ENCODE measurements at regions not wholly inside any gene's neighbourhood (a gene's known extent, or its start where the extent isn't known, plus 50 kb on each side); places are given as distances from the start of the nearest gene placed in this dataset.

GRCh38 chr6:8810325-8810724 lies 375.0 kb upstream of the SLC35B3 start:
- intact Hi-C loops (cut with micrococcal nuclease; ENCODE audit: unreplicated experiment) (no loop called here), in situ Hi-C loops (cut with HindIII; ENCODE audit: low pct_unique_long_range_greater_than_20kb, low sequenced_read_pairs) (no loop called here)
- no peaks in the 10 kb centered on the region for H3K9me3 ChIP-seq (ENCODE audit: control insufficient read depth, insufficient read depth, low read depth, low read length)
- no peaks in the 10 kb centered on the region for H3K27me3 ChIP-seq (ENCODE audit: control insufficient read depth, insufficient read depth, low read length)
- H3K4me1 ChIP-seq (ENCODE audit: control insufficient read depth, insufficient read depth, low read length): no peaks in the 10 kb centered on the region
- H3K27ac ChIP-seq (ENCODE audit: low read length): no peak overlapping the region
- TF ChIP-seq SIN3A (IDR thresholded peaks at IDR 0.05; ENCODE audit: borderline replicate concordance, insufficient read depth, low read depth, low read length) (no peak), CTCF (IDR thresholded peaks at IDR 0.05) (no peak), POLR2AphosphoS5 (IDR thresholded peaks at IDR 0.05; ENCODE audit: low read depth, low read length) (no peak), TCF7L2 (IDR thresholded peaks at IDR 0.05; ENCODE audit: low read depth, low read length) (no peak), REST (IDR thresholded peaks at IDR 0.05; ENCODE audit: insufficient read depth in 1 of 2, low read depth in 2 of 2, low read length in 1 of 2) (no peak)
- H3K36me3 ChIP-seq (ENCODE audit: control insufficient read depth, insufficient read depth, low read length): no peaks in the 10 kb centered on the region
- no peak overlapping the region for H3K4me3 ChIP-seq (ENCODE audit: low read depth in 2 of 2, low read length in 2 of 2)
- ChIA-PET CTCF (no interaction called here), POLR2A (no interaction called here)
- BruUV-seq (replicated peaks): no TSS peak
- ATAC-seq: no peak
- DNase-seq (ENCODE audit: low read depth, low spot score): no peak

- no peaks in the 10 kb centered on the region for H3K27me3 ChIP-seq (ENCODE audit: control insufficient read depth, insufficient read depth, low read length)
- no peaks in the 10 kb centered on the region for H3K9me3 ChIP-seq (ENCODE audit: control insufficient read depth, insufficient read depth, low read depth, low read length)
- TF ChIP-seq TCF7L2 (IDR thresholded peaks at IDR 0.05; ENCODE audit: low read depth, low read length) (no peak), POLR2AphosphoS5 (IDR thresholded peaks at IDR 0.05; ENCODE audit: low read depth, low read length) (no peak), SIN3A (IDR thresholded peaks at IDR 0.05; ENCODE audit: borderline replicate concordance, insufficient read depth, low read depth, low read length) (no peak), CTCF (IDR thresholded peaks at IDR 0.05) (no peak)
- in situ Hi-C loops (cut with HindIII; ENCODE audit: low pct_unique_long_range_greater_than_20kb, low sequenced_read_pairs): no loop called here
- no peak for ATAC-seq
- H3K27ac ChIP-seq (ENCODE audit: low read length): no peak overlapping the region
- no peaks in the 10 kb centered on the region for H3K4me1 ChIP-seq (ENCODE audit: control insufficient read depth, insufficient read depth, low read length)
- ChIA-PET POLR2A (no interaction called here), CTCF (no interaction called here)
- BruUV-seq (replicated peaks): no TSS peak
- DNase-seq (ENCODE audit: low read depth, low spot score): no peak
- H3K4me3 ChIP-seq (ENCODE audit: low read depth in 2 of 2, low read length in 2 of 2): no peak overlapping the region
- intact Hi-C loops (cut with micrococcal nuclease; ENCODE audit: unreplicated experiment): no loop called here
- no peaks in the 10 kb centered on the region for H3K36me3 ChIP-seq (ENCODE audit: control insufficient read depth, insufficient read depth, low read length)
These were observed 374.3 kb upstream of the SLC35B3 start for GRCh38 chr6:8809662-8810061.

Measured in Panc1 (cell line).